ENCODE measurements at regions not wholly inside any gene's neighbourhood (a gene's known extent, or its start where the extent isn't known, plus 50 kb on each side); places are given as distances from the start of the nearest gene placed in this dataset.

GRCh38 chr11:69919659-69920344, 100.6 kb upstream of the FGF3 start:
- no peak for TF ChIP-seq CTCF (IDR thresholded peaks at IDR 0.05; ENCODE audit: poor library complexity)
- TF ChIP-seq EZH2 (IDR thresholded peaks at IDR 0.05; ENCODE audit: borderline replicate concordance), result no peak

Measured in hepatocyte (in vitro differentiated cells).